IMR-90 (cell line): ENCODE measurements at regions not wholly inside any gene's neighbourhood (a gene's known extent, or its start where the extent isn't known, plus 50 kb on each side); places are given as distances from the start of the nearest gene placed in this dataset.

Source experiments
- ATAC-seq: fragments of 200-7000 bp; cut with Tn5 transposase; 2 replicates; pipeline ENCODE4 v1.9.1; 2020; ENCODE audit warnings: low read depth, mild to moderate bottlenecking, moderate library complexity
- BruUV-seq: library from RNA; stranded (reverse); fragments of 400-500 nt; replicated peaks from 2 replicates; lab custom pipeline; 2021; lab: Mats Ljungman, UMichigan
- CTCF ChIA-PET: fragments of 300-600 bp; formaldehyde crosslinking; extraction: SDS; loops from one replicate; lab custom pipeline; 2021; ENCODE audit warnings: antibody characterized with exemption; lab: Yijun Ruan, JAX
- POLR2A ChIA-PET: fragments of 300-600 bp; sonication (Branson Sonifier 250); formaldehyde crosslinking; loops from one replicate; lab custom pipeline; 2022; ENCODE audit warnings: antibody characterized with exemption; ENCODE audit not compliant: unreplicated experiment; lab: Charles Lee
- DNase-seq: peaks from one replicate; pipeline ENCODE4 v3.0.0; 2013
- H2AFZ ChIP-seq: replicated peaks from 2 replicates; pipeline ENCODE3; 2013; ENCODE audit warnings: low read length, mild to moderate bottlenecking; ENCODE audit not compliant: poor library complexity
- H2AK5ac ChIP-seq: 2 replicates; pipeline ENCODE4 v1.6.1; 2013; ENCODE audit warnings: low read depth, low read length, inconsistent platforms
- H2AK9ac ChIP-seq: replicated peaks from 2 replicates; pipeline ENCODE3; 2013; ENCODE audit warnings: mild to moderate bottlenecking, low read depth, low read length, moderate library complexity; ENCODE audit not compliant: poor library complexity
- H2BK120ac ChIP-seq: 2 replicates; pipeline ENCODE4 v1.6.1; 2013; ENCODE audit warnings: low read depth, low read length, inconsistent platforms
- H2BK15ac ChIP-seq: 3 replicates; pipeline ENCODE4 v1.6.1; 2013; ENCODE audit warnings: low read depth, low read length, inconsistent platforms
- H2BK20ac ChIP-seq: 2 replicates; pipeline ENCODE4 v1.6.1; 2013; ENCODE audit warnings: low read depth, mild to moderate bottlenecking, inconsistent platforms, low read length, moderate library complexity
- H2BK5ac ChIP-seq: 2 replicates; pipeline ENCODE4 v1.6.1; 2013; ENCODE audit warnings: mild to moderate bottlenecking, low read depth, low read length, inconsistent platforms; ENCODE audit not compliant: poor library complexity, severe bottlenecking
- H3K14ac ChIP-seq: replicated peaks from 2 replicates; pipeline ENCODE4 v1.6.1; 2013; ENCODE audit warnings: low read depth, low read length, inconsistent platforms
- H3K18ac ChIP-seq: 2 replicates; pipeline ENCODE4 v1.6.1; 2013; ENCODE audit warnings: low read depth, low read length, control low read depth
- H3K23ac ChIP-seq: 2 replicates; pipeline ENCODE4 v1.6.1; 2013; ENCODE audit warnings: low read depth, low read length, inconsistent platforms
- H3K27ac ChIP-seq: 2 replicates; pipeline ENCODE4 v1.5.1; 2013; ENCODE audit warnings: mild to moderate bottlenecking, control low read depth, low read length; ENCODE audit not compliant: insufficient read depth
- H3K27me3 ChIP-seq: 2 replicates; pipeline ENCODE4 v1.6.1; 2013; ENCODE audit warnings: low read length; ENCODE audit not compliant: control insufficient read depth, insufficient read depth
- H3K36me3 ChIP-seq: 2 replicates; pipeline ENCODE4 v1.6.1; 2013; ENCODE audit warnings: low read length, mixed read lengths; ENCODE audit not compliant: control insufficient read depth, insufficient read depth
- H3K4ac ChIP-seq: 2 replicates; pipeline ENCODE4 v1.6.1; 2013; ENCODE audit warnings: low read depth, low read length, inconsistent platforms
- H3K4me1 ChIP-seq: 2 replicates; pipeline ENCODE4 v1.6.1; 2013; ENCODE audit warnings: low read length, mixed read lengths; ENCODE audit not compliant: control insufficient read depth, insufficient read depth
- H3K4me2 ChIP-seq: 2 replicates; pipeline ENCODE4 v1.6.1; 2013; ENCODE audit warnings: low read depth, mild to moderate bottlenecking, control low read depth, low read length, moderate library complexity
- H3K4me3 ChIP-seq: 2 replicates; pipeline ENCODE4 v1.5.1; 2013; ENCODE audit warnings: low read depth, mild to moderate bottlenecking, control low read depth, low read length, moderate library complexity; ENCODE audit not compliant: insufficient read depth
- H3K56ac ChIP-seq: 2 replicates; pipeline ENCODE4 v1.6.1; 2013; ENCODE audit warnings: low read length, inconsistent platforms; ENCODE audit not compliant: insufficient read depth; ENCODE audit errors: extremely low read depth
- H3K79me1 ChIP-seq, 2 experiments: 2 replicates each; pipeline ENCODE4 v1.6.1; 2013; ENCODE audit warnings: low read length in 2 of 2, inconsistent platforms in 1 of 2, low read depth in 1 of 2
- H3K9ac ChIP-seq: 2 replicates; pipeline ENCODE4 v1.6.1; 2013; ENCODE audit warnings: low read depth, low read length, control low read depth
- H3K9me1 ChIP-seq: 2 replicates; pipeline ENCODE4 v1.6.1; 2013; ENCODE audit warnings: low read length, inconsistent platforms; ENCODE audit not compliant: insufficient read depth
- H3K9me3 ChIP-seq: 2 replicates; pipeline ENCODE4 v1.6.1; 2013; ENCODE audit warnings: low read length; ENCODE audit not compliant: control insufficient read depth, insufficient read depth
- H4K20me1 ChIP-seq: 2 replicates; pipeline ENCODE4 v1.6.1; 2013; ENCODE audit warnings: low read length, inconsistent platforms; ENCODE audit not compliant: insufficient read depth
- H4K5ac ChIP-seq: 2 replicates; pipeline ENCODE4 v1.6.1; 2013; ENCODE audit warnings: mild to moderate bottlenecking, low read depth, low read length, control low read depth
- H4K8ac ChIP-seq, 2 experiments: 2 replicates each; pipeline ENCODE4 v1.6.1; 2013; ENCODE audit warnings: low read depth in 2 of 2, low read length in 2 of 2, control low read depth in 1 of 2, inconsistent platforms in 1 of 2
- H4K91ac ChIP-seq: 2 replicates; pipeline ENCODE4 v1.6.1; 2013; ENCODE audit warnings: low read depth, low read length, inconsistent platforms; ENCODE audit not compliant: insufficient read depth
- ELK1 ChIP-seq: fragments of 150-350 bp; IDR thresholded peaks from 2 replicates; pipeline ENCODE4 v1.6.1; 2016; ENCODE audit warnings: low read depth, mild to moderate bottlenecking, low read length, moderate library complexity, borderline replicate concordance
- WGBS, 2 experiments: methylation state at CpG; one replicate each; pipeline versions ENCODE4 v1.1.5 to v1.1.7; 2013; ENCODE audit warnings: missing lambda C conversion rate in 2 of 2; ENCODE audit not compliant: insufficient read length in 1 of 2; ENCODE audit errors: extremely low coverage in 2 of 2; 5-methylcytosine and 5-hydroxymethylcytosine counted together
- dilution Hi-C: fragments of 300-500 bp; cut with HindIII; formaldehyde crosslinking; loops from one replicate; pipeline ENCODE4 v1.14.3; 2018; ENCODE audit warnings: low sequenced_read_pairs; ENCODE audit not compliant: unreplicated experiment
- in situ Hi-C: fragments of 300-500 bp; cut with MboI; formaldehyde crosslinking; loops from 3 replicates; pipeline ENCODE4 v1.14.3; 2019; ENCODE audit warnings: low sequenced_read_pairs, inconsistent platforms, mixed read lengths
- intact Hi-C: fragments of 100-400 bp; cut with micrococcal nuclease; formaldehyde crosslinking; loops from 2 replicates; pipeline ENCODE4 v1.10.0; 2022
- TF ChIP-seq, protein P1 (sequence below): conservative IDR thresholded peaks from 2 replicates; pipeline ENCODE4 v1.5.1; 2012; ENCODE audit warnings: mild to moderate bottlenecking, low read depth, low read length, improper control_type of control experiment

GRCh38 chr19:30622276-30622675, 250.1 kb downstream of the ZNF536 start:
- in situ Hi-C loops: no loop called here
- Histone ChIP-seq H3K9ac (no peak overlapping the region), H3K27ac (no peak overlapping the region), H3K4ac (no peak overlapping the region), H3K9me1 (no peaks in the 10 kb centered on the region), H4K8ac (no peak overlapping the region), H2BK15ac (no peak overlapping the region), H2AK9ac (no peak overlapping the region), H4K5ac (no peak overlapping the region), H2AFZ (no peak overlapping the region), H2BK20ac (no peak overlapping the region), H3K18ac (no peak overlapping the region), H3K27me3 (no peaks in the 10 kb centered on the region), H3K4me1 (no peaks in the 10 kb centered on the region), H2BK120ac (no peak overlapping the region), H3K4me3 (no peak overlapping the region), H3K9me3 (peaks cover 14% of the 10 kb centered on the region; the same call in 1 of the 2 replicates), H3K79me1 (no peaks in the 10 kb centered on the region), H4K20me1 (no peaks in the 10 kb centered on the region), H3K14ac (no peak overlapping the region), H3K23ac (no peak overlapping the region), H2AK5ac (no peak overlapping the region), H3K56ac (no peak overlapping the region), H3K36me3 (no peaks in the 10 kb centered on the region), H3K4me2 (no peak overlapping the region), H2BK5ac (no peak overlapping the region), H4K91ac (no peak overlapping the region)
- no TSS peak for BruUV-seq
- DNase-seq (no peak), ATAC-seq (no peak)
- intact Hi-C loops: no loop called here
- WGBS, 2 experiments: no CpG with 5 or more reads among the region's 5 CpGs
- dilution Hi-C loops: no loop called here
- no peak for TF ChIP-seq ELK1
- TF ChIP-seq, protein P1, sequence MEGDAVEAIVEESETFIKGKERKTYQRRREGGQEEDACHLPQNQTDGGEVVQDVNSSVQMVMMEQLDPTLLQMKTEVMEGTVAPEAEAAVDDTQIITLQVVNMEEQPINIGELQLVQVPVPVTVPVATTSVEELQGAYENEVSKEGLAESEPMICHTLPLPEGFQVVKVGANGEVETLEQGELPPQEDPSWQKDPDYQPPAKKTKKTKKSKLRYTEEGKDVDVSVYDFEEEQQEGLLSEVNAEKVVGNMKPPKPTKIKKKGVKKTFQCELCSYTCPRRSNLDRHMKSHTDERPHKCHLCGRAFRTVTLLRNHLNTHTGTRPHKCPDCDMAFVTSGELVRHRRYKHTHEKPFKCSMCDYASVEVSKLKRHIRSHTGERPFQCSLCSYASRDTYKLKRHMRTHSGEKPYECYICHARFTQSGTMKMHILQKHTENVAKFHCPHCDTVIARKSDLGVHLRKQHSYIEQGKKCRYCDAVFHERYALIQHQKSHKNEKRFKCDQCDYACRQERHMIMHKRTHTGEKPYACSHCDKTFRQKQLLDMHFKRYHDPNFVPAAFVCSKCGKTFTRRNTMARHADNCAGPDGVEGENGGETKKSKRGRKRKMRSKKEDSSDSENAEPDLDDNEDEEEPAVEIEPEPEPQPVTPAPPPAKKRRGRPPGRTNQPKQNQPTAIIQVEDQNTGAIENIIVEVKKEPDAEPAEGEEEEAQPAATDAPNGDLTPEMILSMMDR: no peak
- ChIA-PET CTCF (no interaction called here), POLR2A (no interaction called here)
